Fibroblast of lung (primary cell): ENCODE measurements at regions not wholly inside any gene's neighbourhood (a gene's known extent, or its start where the extent isn't known, plus 50 kb on each side); places are given as distances from the start of the nearest gene placed in this dataset.

Experiments
- EZH2 ChIP-seq: IDR thresholded peaks from 2 replicates; pipeline ENCODE4 v1.5.1; 2012; ENCODE audit warnings: low read length, control low read depth, mild to moderate bottlenecking; ENCODE audit errors: missing control alignments
- TF ChIP-seq, protein P1 (sequence below), 2 donors: IDR thresholded peaks in 1 of 2; conservative IDR thresholded peaks in 1 of 2; 1 replicate in 1 of 2; 2 replicates in 1 of 2; pipeline ENCODE4 v1.5.1; 2011 to 2012; ENCODE audit warnings: low read length in 2 of 2, control low read depth in 1 of 2, inconsistent platforms in 1 of 2, low read depth in 1 of 2, mild to moderate bottlenecking in 1 of 2

DNA sequence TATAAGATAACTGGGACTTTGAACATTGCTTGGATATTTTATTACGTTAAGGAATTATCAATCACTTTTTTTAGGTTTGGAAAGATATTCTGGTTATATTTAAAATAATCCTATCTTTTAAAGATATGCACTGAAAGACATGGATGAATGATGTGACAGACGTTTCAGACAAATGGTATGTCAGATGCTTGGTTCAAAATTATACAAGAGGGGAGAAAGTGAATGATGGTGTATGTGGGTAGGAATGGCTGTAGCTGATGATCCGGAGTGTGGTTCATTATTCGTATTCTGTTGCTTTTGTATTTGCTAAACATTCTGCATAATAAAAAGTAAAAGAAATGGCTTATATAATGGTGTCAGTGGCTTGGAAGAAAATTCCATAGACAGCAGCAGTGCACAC is 51.0 kb upstream of the SNRPB2 start:
- TF ChIP-seq, protein P1, sequence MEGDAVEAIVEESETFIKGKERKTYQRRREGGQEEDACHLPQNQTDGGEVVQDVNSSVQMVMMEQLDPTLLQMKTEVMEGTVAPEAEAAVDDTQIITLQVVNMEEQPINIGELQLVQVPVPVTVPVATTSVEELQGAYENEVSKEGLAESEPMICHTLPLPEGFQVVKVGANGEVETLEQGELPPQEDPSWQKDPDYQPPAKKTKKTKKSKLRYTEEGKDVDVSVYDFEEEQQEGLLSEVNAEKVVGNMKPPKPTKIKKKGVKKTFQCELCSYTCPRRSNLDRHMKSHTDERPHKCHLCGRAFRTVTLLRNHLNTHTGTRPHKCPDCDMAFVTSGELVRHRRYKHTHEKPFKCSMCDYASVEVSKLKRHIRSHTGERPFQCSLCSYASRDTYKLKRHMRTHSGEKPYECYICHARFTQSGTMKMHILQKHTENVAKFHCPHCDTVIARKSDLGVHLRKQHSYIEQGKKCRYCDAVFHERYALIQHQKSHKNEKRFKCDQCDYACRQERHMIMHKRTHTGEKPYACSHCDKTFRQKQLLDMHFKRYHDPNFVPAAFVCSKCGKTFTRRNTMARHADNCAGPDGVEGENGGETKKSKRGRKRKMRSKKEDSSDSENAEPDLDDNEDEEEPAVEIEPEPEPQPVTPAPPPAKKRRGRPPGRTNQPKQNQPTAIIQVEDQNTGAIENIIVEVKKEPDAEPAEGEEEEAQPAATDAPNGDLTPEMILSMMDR (conservative IDR thresholded peaks at IDR 0.05 in 1 of 2, IDR thresholded peaks at IDR 0.05 in 1 of 2; ENCODE audit: low read depth in 1 of 2, low read length in 2 of 2), result no peak
- no peak for TF ChIP-seq EZH2
